Right lobe of liver (tissue), 6 donors: ENCODE measurements at regions not wholly inside any gene's neighbourhood (a gene's known extent, or its start where the extent isn't known, plus 50 kb on each side); places are given as distances from the start of the nearest gene placed in this dataset.
A peak's percentile ranks its signal among the peaks of the same experiment; 100 is the strongest.

Experiments used
- ATAC-seq, 4 donors: fragments of 200-7000 bp; cut with Tn5 transposase; one replicate each; pipeline ENCODE4 v1.9.1; 2020; ENCODE audit warnings: mild to moderate bottlenecking in 4 of 4, moderate library complexity in 4 of 4
- DNase-seq, 3 donors: peaks; one replicate each; pipeline ENCODE4 v3.0.0-alpha.2; 2020
- H3K27ac ChIP-seq, 3 donors: fragments of 200-600 bp; one replicate each; pipeline ENCODE4 v1.8.0; 2022
- H3K27me3 ChIP-seq, 2 donors: fragments of 200-600 bp; one replicate each; pipeline ENCODE4 v1.8.0; 2022
- H3K36me3 ChIP-seq, 4 donors: fragments of 200-600 bp; sonication (generic) in 1 of 4; one replicate each; pipeline versions ENCODE4 v1.5.1 to v1.8.0; 2017 to 2022; ENCODE audit warnings: control low read depth in 1 of 4
- H3K4me1 ChIP-seq, 4 donors: fragments of 200-600 bp; sonication (generic) in 1 of 4; one replicate each; pipeline versions ENCODE4 v1.5.1 to v1.8.0; 2017 to 2022; ENCODE audit warnings: control low read depth in 1 of 4
- H3K4me3 ChIP-seq, 3 donors: fragments of 200-600 bp; one replicate each; pipeline ENCODE4 v1.8.0; 2022
- H3K9me3 ChIP-seq, 4 donors: fragments of 200-600 bp; sonication (generic) in 1 of 4; one replicate each; pipeline versions ENCODE4 v1.5.1 to v1.8.0; 2017 to 2022; ENCODE audit warnings: control low read depth in 1 of 4
- POLR2A ChIP-seq: fragments of 450-650 bp; IDR thresholded peaks from one replicate; pipeline ENCODE4 v1.6.1; 2017; ENCODE audit warnings: antibody characterized with exemption, mild to moderate bottlenecking
- WGBS: methylation state at CpG from one replicate; pipeline ENCODE4 v1.1.6; 2018; ENCODE audit warnings: low coverage, low lambda C conversion rate; ENCODE audit not compliant: insufficient coverage; ENCODE audit errors: missing lambda C conversion rate; 5-methylcytosine and 5-hydroxymethylcytosine counted together
- intact Hi-C, 2 donors: fragments of 100-400 bp; cut with DNase I; formaldehyde crosslinking; loops; one replicate each; pipeline versions ENCODE4 v1.11.2 to v1.14.1; 2022
- TF ChIP-seq, protein P1 (sequence below), 4 donors: fragments of 200-600 bp in 3 of 4; fragments of 450-650 bp in 1 of 4; IDR thresholded peaks; one replicate each; pipeline versions ENCODE4 v1.5.1 to v1.8.0; 2016 to 2022; ENCODE audit warnings: antibody characterized with exemption in 4 of 4, mild to moderate bottlenecking in 2 of 4
- donor health status: DM: no; HTN: yes; CAD: no.
- donor health status: DM: no; HTN: no; CAD: no.
- donor health status: DM: no; HTN: no; CAD: no.
- donor health status: DM: no; HTN: yes; CAD: no.
- donor health status: DM: no; HTN: yes; CAD: no.

DNA sequence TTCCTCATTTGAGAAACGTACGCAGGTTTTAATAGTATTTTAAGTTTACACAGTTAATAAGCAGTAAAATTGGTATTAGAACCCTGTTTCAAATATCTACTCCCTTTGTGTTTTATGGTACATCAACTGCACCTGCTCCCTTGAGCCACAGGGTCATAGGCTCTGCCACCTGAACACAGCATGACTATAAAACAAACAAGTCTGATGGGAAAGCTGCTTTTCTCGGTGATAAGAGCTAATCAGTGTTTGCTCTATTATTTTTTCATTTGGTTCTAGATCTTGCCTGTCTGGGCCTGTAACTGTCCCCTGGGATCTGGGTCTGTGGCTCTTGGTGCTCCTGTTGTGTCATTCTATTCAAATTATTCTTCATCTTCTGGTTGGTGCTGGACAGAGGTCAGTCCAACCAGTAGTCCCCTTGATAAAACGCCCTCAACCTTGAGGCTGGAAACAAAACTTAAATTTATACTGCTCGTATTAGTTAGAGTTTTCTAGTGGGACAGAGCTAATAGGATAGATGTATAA lies 314.8 kb upstream of the LRP1B start:
- intact Hi-C loops = no loop called here
- ATAC-seq = peak; percentile 80 to 97 (median 96)
- Histone ChIP-seq H3K27me3 (no peaks in the 10 kb centered on the region), H3K36me3 (no peaks in the 10 kb centered on the region), H3K4me3 (no peak overlapping the region), H3K27ac (peak overlapping the region in 1 of 3 donors; percentile 38), H3K9me3 (no peaks in the 10 kb centered on the region), H3K4me1 (peaks cover 0 to 8% (median 4%) of the 10 kb centered on the region in 4 donors)
- 47% methylated on average over 5 of the region's 5 CpGs for WGBS
- no peak for DNase-seq
- TF ChIP-seq, protein P1, sequence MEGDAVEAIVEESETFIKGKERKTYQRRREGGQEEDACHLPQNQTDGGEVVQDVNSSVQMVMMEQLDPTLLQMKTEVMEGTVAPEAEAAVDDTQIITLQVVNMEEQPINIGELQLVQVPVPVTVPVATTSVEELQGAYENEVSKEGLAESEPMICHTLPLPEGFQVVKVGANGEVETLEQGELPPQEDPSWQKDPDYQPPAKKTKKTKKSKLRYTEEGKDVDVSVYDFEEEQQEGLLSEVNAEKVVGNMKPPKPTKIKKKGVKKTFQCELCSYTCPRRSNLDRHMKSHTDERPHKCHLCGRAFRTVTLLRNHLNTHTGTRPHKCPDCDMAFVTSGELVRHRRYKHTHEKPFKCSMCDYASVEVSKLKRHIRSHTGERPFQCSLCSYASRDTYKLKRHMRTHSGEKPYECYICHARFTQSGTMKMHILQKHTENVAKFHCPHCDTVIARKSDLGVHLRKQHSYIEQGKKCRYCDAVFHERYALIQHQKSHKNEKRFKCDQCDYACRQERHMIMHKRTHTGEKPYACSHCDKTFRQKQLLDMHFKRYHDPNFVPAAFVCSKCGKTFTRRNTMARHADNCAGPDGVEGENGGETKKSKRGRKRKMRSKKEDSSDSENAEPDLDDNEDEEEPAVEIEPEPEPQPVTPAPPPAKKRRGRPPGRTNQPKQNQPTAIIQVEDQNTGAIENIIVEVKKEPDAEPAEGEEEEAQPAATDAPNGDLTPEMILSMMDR (IDR thresholded peaks at IDR 0.05) = peak in 1 of 4 donors; percentile 25
- TF ChIP-seq POLR2A = no peak

DNA sequence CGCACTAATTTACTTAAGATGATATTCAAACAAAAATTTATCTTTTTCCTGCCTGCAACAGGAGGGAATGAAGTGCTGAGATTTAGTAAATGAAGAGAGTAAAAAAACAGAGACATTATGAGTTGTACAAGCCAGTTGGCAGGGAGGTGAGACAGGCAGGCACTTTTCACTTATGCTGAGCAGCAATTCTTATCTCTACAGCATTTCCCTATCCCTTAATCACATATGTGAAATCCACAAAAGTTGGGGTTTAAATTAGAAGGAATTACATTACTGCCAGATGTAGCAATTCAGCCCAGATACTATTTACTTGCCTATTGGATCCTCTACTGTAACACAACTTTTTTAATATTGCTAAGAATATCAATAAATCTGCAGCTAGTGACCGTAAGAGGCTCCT lies 314.2 kb upstream of the LRP1B start:
- Histone ChIP-seq H3K9me3 (no peaks in the 10 kb centered on the region), H3K27me3 (no peaks in the 10 kb centered on the region), H3K4me3 (no peak overlapping the region), H3K27ac (no peak overlapping the region), H3K36me3 (no peaks in the 10 kb centered on the region), H3K4me1 (peaks cover 0 to 8% (median 4%) of the 10 kb centered on the region in 4 donors)
- intact Hi-C loops = no loop called here
- ATAC-seq = no peak
- WGBS = 84% methylated on average over 2 of the region's 2 CpGs
- TF ChIP-seq, protein P1 (IDR thresholded peaks at IDR 0.05) = no peak
- no peak for TF ChIP-seq POLR2A
- DNase-seq = no peak

DNA sequence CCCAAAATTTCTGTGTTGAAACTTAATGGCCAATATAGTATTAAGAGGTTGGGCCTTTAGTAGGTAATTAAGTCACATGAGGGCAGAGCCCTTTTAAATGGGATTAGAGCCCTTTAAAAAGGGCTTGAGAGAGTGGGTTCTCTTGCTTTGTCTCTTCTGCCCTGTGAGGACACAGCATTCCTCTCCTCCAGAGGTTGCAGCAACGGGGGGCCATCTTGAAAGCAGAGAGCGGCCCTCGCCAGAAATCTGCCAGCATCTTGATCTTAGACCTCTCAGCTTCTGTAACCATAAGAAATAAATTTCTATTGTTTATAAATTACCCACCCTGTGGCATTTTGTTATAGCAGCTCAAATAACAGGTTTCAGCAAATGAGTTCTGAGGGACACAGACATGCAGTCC lies 305.0 kb upstream of the LRP1B start:
- ATAC-seq (no peak), DNase-seq (no peak)
- Histone ChIP-seq H3K4me3 (no peak overlapping the region), H3K9me3 (no peaks in the 10 kb centered on the region), H3K27me3 (no peaks in the 10 kb centered on the region), H3K36me3 (no peaks in the 10 kb centered on the region), H3K27ac (no peak overlapping the region), H3K4me1 (no peaks in the 10 kb centered on the region)
- WGBS = no CpG with 5 or more reads among the region's 3 CpGs
- TF ChIP-seq, protein P1 (IDR thresholded peaks at IDR 0.05) = no peak
- no peak for TF ChIP-seq POLR2A
- intact Hi-C loops = no loop called here

DNA sequence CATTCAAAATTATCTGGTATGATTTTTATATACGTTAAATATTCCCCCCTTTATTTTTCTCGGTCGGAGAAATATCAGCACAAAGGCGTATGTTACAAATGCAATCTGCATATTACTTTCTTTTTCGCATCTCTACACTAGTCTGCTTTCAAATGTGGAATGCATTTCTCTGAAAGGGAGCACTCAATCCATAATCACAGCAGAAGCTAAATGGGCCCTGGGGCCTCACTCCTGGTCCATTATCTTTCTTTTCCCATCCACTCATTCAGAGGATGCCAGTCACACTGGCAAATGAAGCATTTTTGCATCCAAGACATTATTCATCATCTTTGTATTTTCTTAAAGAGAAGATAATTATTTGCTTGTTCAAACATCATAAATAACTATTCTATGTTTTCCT lies 295.2 kb upstream of the LRP1B start:
- intact Hi-C loops = no loop called here
- H3K4me3 ChIP-seq = no peak overlapping the region
- no peak overlapping the region for H3K27ac ChIP-seq
- DNase-seq (no peak), ATAC-seq (no peak)
- TF ChIP-seq, protein P1 (IDR thresholded peaks at IDR 0.05) = no peak
- no peak for TF ChIP-seq POLR2A
- no peaks in the 10 kb centered on the region for H3K36me3 ChIP-seq
- 81% methylated on average over 5 of the region's 5 CpGs for WGBS
- H3K4me1 ChIP-seq = no peaks in the 10 kb centered on the region
- no peaks in the 10 kb centered on the region for H3K27me3 ChIP-seq
- H3K9me3 ChIP-seq = no peaks in the 10 kb centered on the region

DNA sequence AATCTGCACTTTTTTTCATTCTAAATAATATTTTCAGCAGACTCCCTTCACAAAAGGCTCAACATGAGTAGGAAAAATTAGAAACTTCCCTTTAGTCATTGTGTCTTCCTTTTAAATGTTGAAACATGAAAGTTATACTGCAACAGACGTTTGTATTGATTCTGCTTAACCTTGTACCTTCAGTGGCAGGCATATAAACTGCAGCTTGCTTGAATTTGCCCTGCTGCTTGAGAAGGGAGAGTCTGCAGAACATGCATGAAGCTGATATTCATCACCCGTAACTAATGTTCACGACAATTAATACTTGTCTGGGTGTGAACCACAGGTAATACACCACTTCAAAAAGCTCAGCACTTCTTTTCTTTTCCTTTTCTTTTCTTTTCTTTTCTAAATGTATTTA lies 294.7 kb upstream of the LRP1B start:
- no peak overlapping the region for H3K4me3 ChIP-seq
- ATAC-seq = peak in 1 of 4 donors; percentile 29
- WGBS = 62% methylated on average over 3 of the region's 3 CpGs
- H3K36me3 ChIP-seq = no peaks in the 10 kb centered on the region
- no peak overlapping the region for H3K27ac ChIP-seq
- TF ChIP-seq, protein P1 (IDR thresholded peaks at IDR 0.05) = no peak
- no peak for TF ChIP-seq POLR2A
- intact Hi-C loops = no loop called here
- no peak for DNase-seq
- no peaks in the 10 kb centered on the region for H3K27me3 ChIP-seq
- H3K4me1 ChIP-seq = no peaks in the 10 kb centered on the region
- H3K9me3 ChIP-seq = no peaks in the 10 kb centered on the region
